Pancreas (tissue), 10 donors: ENCODE measurements at regions not wholly inside any gene's neighbourhood (a gene's known extent, or its start where the extent isn't known, plus 50 kb on each side); places are given as distances from the start of the nearest gene placed in this dataset.
A peak's percentile ranks its signal among the peaks of the same experiment; 100 is the strongest.

Source experiments
- ATAC-seq, 4 donors: fragments of 200-7000 bp; cut with Tn5 transposase; one replicate each; pipeline versions ENCODE4 v1.8.0 to v1.9.1; 2020; ENCODE audit warnings: mild to moderate bottlenecking in 4 of 4, moderate library complexity in 4 of 4
- DNase-seq, 6 donors: peaks; one replicate each; pipeline ENCODE4 v3.0.0-alpha.2; 2020
- FAIRE-seq: peaks from 2 replicates; lab custom pipeline; 2012; peaks lifted over from hg19 to GRCh38; lab: Jason Lieb, UNC
- H3K27ac ChIP-seq, 4 donors: fragments of 200-600 bp; sonication (generic); 1 replicate in 3 of 4; 2 replicates in 1 of 4; pipeline versions ENCODE4 v1.5.0 to v1.8.0; 2020
- H3K27me3 ChIP-seq, 4 donors: fragments of 200-600 bp; one replicate each; pipeline ENCODE4 v1.8.0; 2021
- H3K36me3 ChIP-seq, 3 donors: fragments of 200-600 bp; sonication (generic) in 1 of 3; one replicate each; pipeline versions ENCODE4 v1.5.0 to v1.8.0; 2020 to 2021
- H3K4me1 ChIP-seq, 3 donors: fragments of 200-600 bp; one replicate each; pipeline ENCODE4 v1.8.0; 2021
- H3K4me3 ChIP-seq, 4 donors: fragments of 200-600 bp; sonication (generic) in 2 of 4; one replicate each; pipeline versions ENCODE4 v1.5.0 to v1.8.0; 2020 to 2021
- H3K9me3 ChIP-seq, 4 donors: fragments of 200-600 bp; one replicate each; pipeline ENCODE4 v1.8.0; 2021
- WGBS, 2 donors: extraction: QIAGEN DNeasy Blood & Tissue Kit; methylation state at CpG; one replicate each; pipeline ENCODE4 v1.1.7; 2013; 5-methylcytosine and 5-hydroxymethylcytosine counted together
- intact Hi-C, 3 donors: fragments of 100-400 bp; cut with DNase I; formaldehyde crosslinking; loops; one replicate each; pipeline versions ENCODE4 v1.11.1 to v1.14.2; 2022
- TF ChIP-seq, protein P1 (sequence below), 4 donors: fragments of 200-600 bp; sonication (generic) in 3 of 4; IDR thresholded peaks; one replicate each; pipeline versions ENCODE4 v1.5.0 to v1.8.0; 2021; ENCODE audit warnings: antibody characterized with exemption in 4 of 4
- donor health status: healthy with polysubstance abuse.
- donor health status: DM: no; HTN: no; CAD: no; lungs with moderate emphysema.
- donor health status: DM: no; HTN: no; CAD: no.
- donor health status: control.
- donor health status: control.
- donor health status: Bipolar disorder and iron deficiency.
- donor health status: DM: yes; HTN: yes; CAD: no.
- donor health status: DM: no; HTN: no; CAD: no.
- donor health status: DM: no; HTN: no; CAD: no.
- donor health status: DM: yes; HTN: yes; CAD: no.

- Histone ChIP-seq H3K4me1 (peaks cover 0 to 8% (median 0%) of the 10 kb centered on the region in 3 donors), H3K27me3 (no peaks in the 10 kb centered on the region), H3K9me3 (no peaks in the 10 kb centered on the region), H3K4me3 (no peak overlapping the region), H3K27ac (no peak overlapping the region), H3K36me3 (no peaks in the 10 kb centered on the region)
- TF ChIP-seq, protein P1, sequence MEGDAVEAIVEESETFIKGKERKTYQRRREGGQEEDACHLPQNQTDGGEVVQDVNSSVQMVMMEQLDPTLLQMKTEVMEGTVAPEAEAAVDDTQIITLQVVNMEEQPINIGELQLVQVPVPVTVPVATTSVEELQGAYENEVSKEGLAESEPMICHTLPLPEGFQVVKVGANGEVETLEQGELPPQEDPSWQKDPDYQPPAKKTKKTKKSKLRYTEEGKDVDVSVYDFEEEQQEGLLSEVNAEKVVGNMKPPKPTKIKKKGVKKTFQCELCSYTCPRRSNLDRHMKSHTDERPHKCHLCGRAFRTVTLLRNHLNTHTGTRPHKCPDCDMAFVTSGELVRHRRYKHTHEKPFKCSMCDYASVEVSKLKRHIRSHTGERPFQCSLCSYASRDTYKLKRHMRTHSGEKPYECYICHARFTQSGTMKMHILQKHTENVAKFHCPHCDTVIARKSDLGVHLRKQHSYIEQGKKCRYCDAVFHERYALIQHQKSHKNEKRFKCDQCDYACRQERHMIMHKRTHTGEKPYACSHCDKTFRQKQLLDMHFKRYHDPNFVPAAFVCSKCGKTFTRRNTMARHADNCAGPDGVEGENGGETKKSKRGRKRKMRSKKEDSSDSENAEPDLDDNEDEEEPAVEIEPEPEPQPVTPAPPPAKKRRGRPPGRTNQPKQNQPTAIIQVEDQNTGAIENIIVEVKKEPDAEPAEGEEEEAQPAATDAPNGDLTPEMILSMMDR (IDR thresholded peaks at IDR 0.05), result no peak
- ATAC-seq (peak in 2 of 4 donors; percentile 9 to 57), FAIRE-seq (no peak), DNase-seq (no peak)
- intact Hi-C loops, result no loop called here
- WGBS, 2 donors, result 83 to 86% methylated on average over 5 of the region's 5 CpGs
Observed at GRCh38 chr1:59138402-59138801, 158.5 kb upstream of the FGGY start.

DNA sequence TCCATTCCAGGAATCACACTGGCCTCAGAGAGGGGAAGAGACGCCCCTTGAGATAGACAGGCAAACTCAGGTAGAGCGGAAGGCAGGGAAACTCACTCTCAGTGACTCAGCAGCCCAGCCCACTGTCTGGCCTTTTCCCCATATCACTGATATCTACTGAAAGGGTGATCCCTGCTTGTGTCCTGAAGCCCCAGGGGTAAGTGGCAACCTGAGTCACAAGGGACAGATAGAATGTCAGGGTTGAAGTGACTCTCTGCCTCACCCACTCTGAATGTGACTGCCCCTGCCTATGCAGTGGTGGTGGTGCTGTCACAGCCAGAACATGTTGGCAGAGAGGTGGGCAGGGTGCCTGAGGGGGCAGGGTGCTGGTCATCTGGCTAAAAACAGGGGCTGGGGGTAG lies 157.5 kb upstream of the FGGY start:
- Histone ChIP-seq H3K27me3 (no peaks in the 10 kb centered on the region), H3K36me3 (no peaks in the 10 kb centered on the region), H3K4me3 (no peak overlapping the region), H3K9me3 (no peaks in the 10 kb centered on the region), H3K4me1 (peaks cover 0 to 8% (median 0%) of the 10 kb centered on the region in 3 donors), H3K27ac (no peak overlapping the region)
- DNase-seq (no peak), FAIRE-seq (no peak), ATAC-seq (no peak)
- intact Hi-C loops, result no loop called here
- 86 to 89% methylated on average over 2 of the region's 2 CpGs for WGBS, 2 donors
- TF ChIP-seq, protein P1 (IDR thresholded peaks at IDR 0.05), result no peak

DNA sequence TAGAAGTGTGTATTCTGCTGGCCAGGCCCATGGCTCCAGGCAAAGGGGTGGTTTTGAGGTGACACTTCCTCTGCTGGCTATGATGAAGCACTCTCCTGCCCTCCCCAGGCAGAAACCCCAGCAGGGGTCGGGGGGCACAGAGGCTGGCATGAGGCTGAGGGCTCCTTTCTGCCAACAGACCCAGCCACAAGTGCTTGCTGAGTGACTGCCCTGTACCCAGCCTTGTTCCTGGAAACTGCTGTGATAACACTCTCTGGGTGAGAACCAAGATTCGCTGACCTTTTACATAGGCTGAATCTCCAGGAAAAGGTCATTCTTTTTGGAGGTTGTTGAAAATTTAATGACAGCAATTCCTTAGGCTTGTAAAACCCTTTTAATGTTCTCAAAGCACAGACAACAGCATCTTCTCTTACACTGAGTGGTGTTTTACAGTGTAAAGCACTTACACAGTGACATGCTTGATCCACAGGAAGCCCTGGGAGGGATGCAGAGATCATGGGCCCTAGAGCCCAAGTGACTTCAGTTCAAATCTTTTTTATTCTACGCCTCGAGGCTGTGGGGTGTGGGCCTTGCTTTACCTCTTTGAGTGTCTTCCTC lies 155.5 kb upstream of the FGGY start:
- no peak for FAIRE-seq
- Histone ChIP-seq H3K9me3 (no peaks in the 10 kb centered on the region), H3K4me3 (no peak overlapping the region), H3K27me3 (no peaks in the 10 kb centered on the region), H3K27ac (no peak overlapping the region), H3K4me1 (peaks cover 0 to 8% (median 0%) of the 10 kb centered on the region in 3 donors), H3K36me3 (no peaks in the 10 kb centered on the region)
- WGBS, 2 donors, result 77 to 81% methylated on average over 4 of the region's 4 CpGs
- TF ChIP-seq, protein P1 (IDR thresholded peaks at IDR 0.05), result no peak
- no peak for ATAC-seq
- intact Hi-C loops, result no loop called here
- no peak for DNase-seq

GRCh38 chr1:59142311-59143132 lies 154.4 kb upstream of the FGGY start:
- no peak for FAIRE-seq
- no peak for DNase-seq
- intact Hi-C loops, result no loop called here
- Histone ChIP-seq H3K9me3 (no peaks in the 10 kb centered on the region), H3K4me3 (no peak overlapping the region), H3K27ac (peak overlapping the region in 1 of 4 donors; percentile 25), H3K27me3 (no peaks in the 10 kb centered on the region), H3K4me1 (peaks cover 0 to 8% (median 0%) of the 10 kb centered on the region in 3 donors), H3K36me3 (no peaks in the 10 kb centered on the region)
- ATAC-seq, result no peak
- WGBS, 2 donors, result 82 to 84% methylated on average over 9 of the region's 9 CpGs
- TF ChIP-seq, protein P1 (IDR thresholded peaks at IDR 0.05), result no peak

GRCh38 chr1:59143133-59143487 lies 153.8 kb upstream of the FGGY start:
- H3K27me3 ChIP-seq, result no peaks in the 10 kb centered on the region
- ATAC-seq (peak in 3 of 4 donors; percentile 26 to 67 (median 48)), FAIRE-seq (no peak), DNase-seq (no peak)
- intact Hi-C loops, result no loop called here
- peaks cover 0 to 8% (median 0%) of the 10 kb centered on the region in 3 donors for H3K4me1 ChIP-seq
- H3K27ac ChIP-seq, result peak overlapping the region in 2 of 4 donors; percentile 10 to 25
- H3K4me3 ChIP-seq, result no peak overlapping the region
- H3K36me3 ChIP-seq, result no peaks in the 10 kb centered on the region
- H3K9me3 ChIP-seq, result no peaks in the 10 kb centered on the region
- 38 to 44% methylated on average over 2 of the region's 2 CpGs for WGBS, 2 donors
- TF ChIP-seq, protein P1 (IDR thresholded peaks at IDR 0.05), result no peak
